NOMO-1 treated with DMSO at 0.1 percent for 48 hours (cell line): ENCODE measurements at regions not wholly inside any gene's neighbourhood (a gene's known extent, or its start where the extent isn't known, plus 50 kb on each side); places are given as distances from the start of the nearest gene placed in this dataset.
"Not testable (repeated sequence)": the region's sequence is repeated elsewhere in the genome, so short reads cannot be mapped to it uniquely, and the experiment has no call there.

Source experiments
- DNase-seq: peaks from one replicate; lab custom pipeline; 2025; ENCODE audit not compliant: unreplicated experiment; lab: John Stamatoyannopoulos, UW

- DNase-seq: no peak
Measured at GRCh38 chr6:23533944-23534343, 592.1 kb upstream of the NRSN1 start.

- no peak for DNase-seq
Measured at GRCh38 chr6:23534351-23534750, 591.7 kb upstream of the NRSN1 start.

GRCh38 chr6:23535101-23535500 is 590.9 kb upstream of the NRSN1 start:
- no peak for DNase-seq

DNA sequence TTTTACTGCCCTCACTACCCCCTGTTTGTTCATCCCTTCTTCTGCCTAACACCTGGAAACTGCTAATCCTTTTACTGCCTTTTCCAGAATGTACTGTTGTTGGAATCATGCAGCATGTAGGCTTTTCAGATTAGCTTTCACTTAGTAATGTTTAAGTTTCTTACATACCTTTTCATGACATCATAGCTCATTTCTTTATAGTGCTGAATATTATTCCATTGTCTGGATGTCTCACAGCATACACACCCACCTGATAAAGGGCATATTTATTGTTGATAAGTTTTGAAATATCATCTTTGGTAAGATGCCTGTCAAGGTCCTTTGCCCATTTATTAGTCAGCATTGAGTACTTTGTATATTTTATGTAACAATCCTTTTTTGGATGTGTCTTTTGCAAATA is 588.2 kb upstream of the NRSN1 start:
- DNase-seq: no peak

DNA sequence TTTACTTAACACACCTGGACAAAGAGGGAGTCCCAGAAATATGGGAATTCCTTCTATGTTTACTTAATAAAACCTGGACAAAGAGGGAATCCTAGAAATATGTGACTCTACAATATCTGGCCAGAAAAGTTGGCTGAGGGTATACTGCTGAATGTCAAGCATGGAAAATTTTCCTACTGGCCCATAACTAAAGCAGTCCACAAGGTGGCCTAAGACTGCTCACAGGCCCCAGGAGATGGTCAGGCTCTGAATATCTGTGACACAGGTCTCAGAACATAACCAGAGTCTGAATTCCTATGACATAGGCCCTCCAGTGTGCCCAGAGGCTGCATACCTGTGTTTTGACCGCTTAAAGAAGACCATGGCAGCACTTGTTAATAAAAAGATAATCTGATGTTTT is 578.2 kb upstream of the NRSN1 start:
- no peak for DNase-seq

DNA sequence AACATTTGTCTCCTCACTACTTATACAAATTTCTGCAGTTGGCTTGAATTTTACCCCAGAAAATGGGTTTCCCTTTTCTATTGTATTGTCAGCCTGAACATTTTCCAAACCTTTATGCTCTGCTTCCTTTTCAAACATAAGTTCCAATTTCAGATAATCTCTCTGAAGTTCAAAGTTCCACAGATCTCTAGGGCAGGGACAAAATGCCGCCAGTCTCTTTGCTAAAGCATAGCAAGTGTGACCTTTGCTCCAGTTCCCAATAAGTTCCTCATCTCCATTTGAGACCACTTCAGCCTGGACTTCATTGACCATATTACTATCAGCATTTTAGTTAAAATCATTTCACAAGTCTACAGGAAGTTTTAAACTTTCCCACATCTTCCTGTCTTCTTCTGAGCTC is 571.1 kb upstream of the NRSN1 start:
- DNase-seq: not testable (repeated sequence)

DNA sequence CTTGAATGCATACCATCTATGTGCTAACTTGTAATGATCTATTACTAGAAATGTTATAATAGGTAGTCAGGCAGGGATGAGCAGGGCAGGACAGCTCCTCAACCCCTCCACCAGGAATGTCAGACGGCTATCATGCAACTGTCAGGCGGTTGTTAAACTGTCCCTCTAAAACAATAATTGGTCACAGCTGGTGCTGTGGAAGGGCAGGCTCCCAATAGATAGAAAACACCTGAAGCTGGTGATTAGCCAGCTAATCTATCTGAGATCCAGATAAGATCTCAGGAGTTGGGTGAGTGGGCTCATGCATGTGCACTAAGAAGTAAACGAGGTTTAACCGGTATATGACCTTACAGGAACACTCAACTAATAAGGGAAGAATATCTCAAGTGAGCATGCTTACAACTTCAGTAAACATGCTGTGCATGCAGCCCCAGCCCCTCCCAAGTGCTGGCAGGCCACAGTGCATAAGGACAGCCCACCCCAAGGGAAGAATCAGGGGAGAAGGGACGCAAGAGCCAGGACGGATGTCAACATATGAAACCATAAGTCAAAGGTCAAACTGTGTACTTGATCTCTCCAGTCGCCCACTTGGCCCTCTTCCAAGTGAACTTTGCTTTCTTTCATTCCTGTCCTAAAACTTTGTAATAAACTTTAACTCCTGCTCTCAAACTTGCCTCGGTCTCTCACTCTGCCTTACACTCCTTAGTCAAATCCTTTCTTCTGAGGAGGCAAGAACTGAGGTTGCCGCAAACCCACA is 566.2 kb upstream of the NRSN1 start:
- DNase-seq: no peak

DNA sequence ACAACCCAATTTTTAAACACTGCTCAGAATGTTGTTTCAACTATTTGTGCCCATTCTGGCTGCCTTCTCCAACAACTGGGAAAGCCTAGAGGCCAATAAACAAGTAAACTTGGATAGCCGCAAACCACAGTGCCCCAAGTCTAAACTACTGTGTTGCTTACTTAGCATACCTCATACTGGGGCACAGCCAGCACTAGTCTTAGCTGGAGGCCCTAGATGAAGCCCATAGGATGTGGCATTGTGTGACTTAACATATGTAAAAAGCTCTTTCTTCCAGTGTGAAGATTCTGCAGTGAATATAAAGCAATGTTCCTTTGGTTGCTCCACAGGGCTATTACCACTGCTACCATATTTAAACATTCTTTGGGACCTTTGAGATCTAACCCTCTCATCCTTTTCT is 564.3 kb upstream of the NRSN1 start:
- no peak for DNase-seq

GRCh38 chr6:23562554-23562953 is 563.5 kb upstream of the NRSN1 start:
- DNase-seq: no peak

DNA sequence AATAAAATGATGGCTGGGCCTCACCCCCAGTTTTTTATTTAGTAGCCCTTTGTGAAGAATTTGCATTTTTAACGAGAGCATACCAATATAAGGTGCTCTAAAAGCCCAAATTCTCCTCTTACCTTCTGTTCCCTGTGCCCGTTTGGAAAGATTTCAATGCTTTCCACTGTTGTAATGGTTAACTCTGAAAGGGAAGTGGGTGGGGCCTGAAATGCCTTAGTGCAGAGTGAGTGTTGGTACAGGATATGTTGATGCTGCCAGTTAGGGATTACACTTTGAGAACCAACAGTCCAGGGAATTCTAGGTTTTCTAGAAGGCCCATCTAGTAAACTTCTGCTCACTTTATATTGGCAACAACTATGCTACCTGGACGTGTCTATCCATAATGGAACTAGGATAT is 562.7 kb upstream of the NRSN1 start:
- no peak for DNase-seq

DNA sequence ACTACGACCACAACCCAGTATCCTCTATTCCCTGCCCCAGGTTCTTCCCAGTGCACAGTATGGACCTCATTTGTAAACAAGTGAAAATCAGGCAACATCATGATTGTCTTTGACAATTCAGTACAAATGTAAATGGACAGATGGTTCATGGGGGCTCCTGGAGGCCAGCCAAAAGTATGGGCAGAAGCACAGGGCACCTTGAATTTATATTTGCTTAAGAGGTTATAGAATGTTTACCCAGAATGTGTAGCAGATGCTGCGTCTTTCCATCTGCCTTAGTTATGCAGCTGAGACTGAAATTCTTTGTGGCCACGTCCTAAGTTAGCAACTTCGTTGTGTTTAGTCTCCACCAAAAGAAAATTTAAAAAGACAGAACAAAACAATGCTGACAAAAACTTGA is 559.6 kb upstream of the NRSN1 start:
- no peak for DNase-seq

DNA sequence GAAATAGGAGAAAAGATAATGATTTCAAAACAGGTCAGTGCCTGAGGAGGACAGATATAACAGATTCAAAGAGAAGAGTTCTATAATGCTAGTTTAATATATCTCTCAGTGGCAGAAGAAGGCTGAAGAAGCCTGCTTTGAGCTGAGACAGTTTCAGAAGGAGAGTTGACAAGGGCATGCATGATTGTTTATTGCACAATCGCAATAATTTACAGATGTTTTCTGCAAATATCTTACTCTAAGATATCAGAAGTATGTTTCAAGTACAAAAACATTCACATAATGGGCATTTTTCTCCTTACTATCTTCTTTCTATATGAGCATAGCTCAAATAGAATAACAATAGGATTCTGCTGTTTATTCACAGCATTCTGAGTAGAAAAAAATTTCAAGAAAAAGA is 557.7 kb upstream of the NRSN1 start:
- DNase-seq: no peak

DNA sequence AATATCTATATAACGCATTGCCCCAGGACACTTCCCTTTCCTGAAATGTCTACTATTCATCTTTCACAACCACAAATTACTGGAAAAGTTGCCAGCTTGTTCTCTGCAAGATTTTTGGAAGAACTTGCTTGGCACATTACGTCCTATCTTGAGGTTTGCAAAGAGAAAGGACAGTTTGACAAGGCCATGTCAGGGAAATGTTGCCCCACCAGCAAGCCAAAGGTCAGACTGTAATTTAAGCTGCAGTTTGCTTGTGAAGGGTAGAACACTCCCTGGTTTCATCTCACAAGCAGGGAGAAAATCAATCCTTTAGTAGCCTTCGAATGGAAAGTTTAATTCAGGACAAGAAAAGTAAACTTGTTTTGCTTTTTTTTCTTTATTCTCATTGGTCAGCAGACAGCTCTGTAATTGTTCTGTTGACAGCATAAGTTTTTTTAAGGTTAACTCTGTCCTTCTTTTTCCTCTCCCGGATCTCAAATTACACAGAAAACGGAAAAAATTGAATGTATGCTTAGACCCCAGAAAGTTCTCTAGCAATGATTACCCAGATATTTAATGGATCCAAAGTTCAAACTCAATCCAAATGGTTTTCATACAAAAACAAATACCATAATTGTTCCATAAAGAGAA is 541.8 kb upstream of the NRSN1 start:
- DNase-seq: no peak

- no peak for DNase-seq
Measured at GRCh38 chr6:23587582-23587981, 538.4 kb upstream of the NRSN1 start.

DNA sequence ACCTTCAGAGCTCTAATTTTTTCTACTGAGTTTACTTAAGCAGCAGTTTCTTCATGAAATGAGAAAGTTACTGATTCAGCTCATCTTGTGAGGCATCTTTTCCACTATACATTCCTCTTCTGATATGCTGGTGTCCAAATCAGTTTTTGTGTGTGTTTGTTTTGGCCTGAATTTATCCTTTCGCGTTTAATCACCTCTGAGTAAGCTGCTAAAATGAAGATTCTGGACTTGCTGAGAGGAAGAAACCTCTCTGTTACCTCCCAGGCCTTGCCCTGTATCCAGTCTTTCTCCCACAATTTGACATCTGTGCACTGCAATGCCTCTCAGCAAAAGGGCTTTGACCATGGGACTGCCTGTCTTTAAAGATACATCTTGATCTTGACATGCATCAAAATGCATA is 536.2 kb upstream of the NRSN1 start:
- no peak for DNase-seq

GRCh38 chr6:23590498-23591126 is 535.4 kb upstream of the NRSN1 start:
- no peak for DNase-seq

DNA sequence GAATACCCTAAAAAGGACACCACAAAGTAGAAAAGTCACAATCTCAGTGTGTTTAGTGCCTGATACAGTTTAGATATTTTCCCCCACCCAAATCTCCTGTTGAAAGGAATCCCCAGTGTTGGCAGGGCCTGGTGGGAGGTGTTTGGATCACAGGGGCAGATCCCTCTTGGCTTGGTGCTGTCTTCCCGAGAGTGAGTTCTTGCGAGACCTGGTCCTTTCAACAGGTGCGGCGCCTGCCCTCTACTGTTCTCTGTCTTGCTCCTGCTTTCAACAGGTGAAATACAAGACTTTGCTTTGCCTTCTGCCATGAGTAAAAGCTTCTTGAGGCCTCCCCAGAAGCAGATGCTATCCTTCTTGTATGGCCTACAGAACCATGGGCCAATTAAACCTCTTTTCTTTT is 534.3 kb upstream of the NRSN1 start:
- DNase-seq: no peak

DNA sequence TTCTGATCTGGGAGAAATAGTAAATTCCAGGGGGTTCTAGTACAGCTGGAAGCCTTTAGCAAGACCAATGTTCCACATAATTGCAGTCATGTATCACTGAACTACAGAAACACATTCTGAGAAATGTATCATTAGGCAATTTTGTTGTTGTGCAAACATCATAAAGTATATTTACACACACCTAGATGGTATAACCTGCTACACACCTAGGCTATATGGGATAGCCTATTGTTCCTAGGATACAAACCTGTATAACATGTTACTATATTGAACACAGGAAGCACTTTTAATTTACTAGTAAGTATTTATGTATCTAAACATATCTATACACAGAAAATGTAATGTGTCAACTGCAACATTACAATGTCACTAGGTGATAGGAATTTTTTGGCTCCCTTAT is 525.9 kb upstream of the NRSN1 start:
- DNase-seq: no peak

- DNase-seq: no peak
Measured at GRCh38 chr6:23601811-23602345, 524.1 kb upstream of the NRSN1 start.

GRCh38 chr6:23608931-23609435 is 517.0 kb upstream of the NRSN1 start:
- DNase-seq: no peak

- DNase-seq: no peak
Measured at GRCh38 chr6:23611776-23612381, 514.1 kb upstream of the NRSN1 start.

DNA sequence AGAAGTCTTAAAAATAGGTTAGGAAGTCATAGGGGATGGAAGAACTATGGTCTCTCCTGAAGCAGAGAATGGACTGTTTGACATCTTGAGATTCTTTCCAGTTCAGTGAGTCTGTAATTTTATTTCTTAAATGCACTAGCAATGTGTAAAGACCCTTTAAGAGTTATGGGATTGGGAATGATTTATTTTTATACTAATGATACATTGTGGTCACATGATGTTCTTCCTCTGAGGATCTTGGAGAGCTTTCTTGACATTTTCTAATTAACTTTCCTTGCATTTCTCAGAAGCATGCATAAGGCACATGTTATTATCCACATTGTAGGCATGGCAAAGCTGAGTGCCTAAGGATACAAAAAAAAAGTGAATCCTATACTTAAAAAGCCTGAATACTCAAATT is 507.6 kb upstream of the NRSN1 start:
- DNase-seq: no peak
